ENCODE measurements at regions not wholly inside any gene's neighbourhood (a gene's known extent, or its start where the extent isn't known, plus 50 kb on each side); places are given as distances from the start of the nearest gene placed in this dataset.

- ATAC-seq (peak; percentile 98), DNase-seq (ENCODE audit: low spot score) (peak; percentile 63)
- intact Hi-C loops (cut with DNase I), result no loop called here
These were observed 851.0 kb upstream of the PHF14 start for GRCh38 chr7:10122551-10123100.

DNA sequence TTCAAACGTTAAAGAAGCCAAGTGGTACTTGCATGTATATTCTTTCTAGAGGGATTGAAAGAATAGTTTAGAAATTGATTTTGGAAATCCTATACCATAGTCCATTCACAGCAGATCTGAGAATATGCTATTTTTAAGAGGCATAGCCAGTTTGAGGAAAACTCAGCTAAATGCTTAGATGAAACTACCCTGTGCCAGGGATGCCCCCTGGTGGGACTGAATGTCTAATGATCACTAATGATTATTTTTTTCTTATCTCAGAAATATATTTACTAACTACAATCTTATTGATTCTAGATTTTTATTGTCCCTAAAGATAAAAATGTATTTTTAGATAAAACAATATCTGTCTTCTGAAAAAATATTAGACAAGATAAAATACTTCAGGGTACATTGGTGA, 844.9 kb upstream of the PHF14 start:
- DNase-seq (ENCODE audit: low spot score) (no peak), ATAC-seq (no peak)
- intact Hi-C loops (cut with DNase I), result no loop called here

- no peak for ATAC-seq
- DNase-seq (ENCODE audit: low spot score), result no peak
- intact Hi-C loops (cut with DNase I), result no loop called here
These were observed 835.4 kb upstream of the PHF14 start for GRCh38 chr7:10138087-10138854.

GRCh38 chr7:10146271-10146670, 827.4 kb upstream of the PHF14 start:
- intact Hi-C loops (cut with DNase I), result no loop called here
- DNase-seq (ENCODE audit: low spot score) (no peak), ATAC-seq (no peak)

GRCh38 chr7:10156972-10157371, 816.7 kb upstream of the PHF14 start:
- intact Hi-C loops (cut with DNase I), result no loop called here
- no peak for DNase-seq (ENCODE audit: low spot score)
- ATAC-seq, result no peak

- DNase-seq (ENCODE audit: low spot score) (no peak), ATAC-seq (no peak)
- intact Hi-C loops (cut with DNase I), result no loop called here
These were observed 791.7 kb upstream of the PHF14 start for GRCh38 chr7:10181996-10182395.

- DNase-seq (ENCODE audit: low spot score) (no peak), ATAC-seq (no peak)
- intact Hi-C loops (cut with DNase I), result no loop called here
These were observed 781.6 kb upstream of the PHF14 start for GRCh38 chr7:10192074-10192473.

GRCh38 chr7:10205696-10206095, 768.0 kb upstream of the PHF14 start:
- no peak for DNase-seq (ENCODE audit: low spot score)
- ATAC-seq, result no peak
- intact Hi-C loops (cut with DNase I), result no loop called here

- intact Hi-C loops (cut with DNase I), result no loop called here
- ATAC-seq (no peak), DNase-seq (ENCODE audit: low spot score) (no peak)
These were observed 763.7 kb upstream of the PHF14 start for GRCh38 chr7:10210000-10210399.

GRCh38 chr7:10211016-10211415, 762.7 kb upstream of the PHF14 start:
- no peak for DNase-seq (ENCODE audit: low spot score)
- intact Hi-C loops (cut with DNase I), result no loop called here
- ATAC-seq, result no peak

DNA sequence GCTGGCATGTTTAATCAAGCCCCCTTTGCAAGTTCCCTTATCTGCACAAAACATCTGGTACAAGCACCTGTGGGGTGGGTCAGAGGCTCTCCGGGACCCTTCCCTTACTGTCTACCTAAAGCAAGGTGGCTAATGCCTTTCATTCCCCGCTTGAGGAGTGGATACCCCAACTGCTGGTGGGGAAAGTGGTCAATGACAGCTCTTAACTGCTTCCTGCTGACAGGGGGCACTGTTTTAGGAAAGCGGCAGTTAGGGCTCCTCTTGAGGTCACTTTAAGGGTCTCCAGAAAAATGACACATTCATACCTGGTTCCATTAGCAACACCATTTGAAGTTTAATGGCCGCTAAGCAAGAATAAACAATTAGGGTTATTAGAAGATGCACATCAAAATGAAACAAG, 761.8 kb upstream of the PHF14 start:
- no peak for ATAC-seq
- DNase-seq (ENCODE audit: low spot score), result no peak
- intact Hi-C loops (cut with DNase I), result no loop called here

GRCh38 chr7:10212649-10213048, 761.0 kb upstream of the PHF14 start:
- intact Hi-C loops (cut with DNase I), result no loop called here
- ATAC-seq (no peak), DNase-seq (ENCODE audit: low spot score) (no peak)

GRCh38 chr7:10216462-10216861, 757.2 kb upstream of the PHF14 start:
- no peak for ATAC-seq
- no peak for DNase-seq (ENCODE audit: low spot score)
- intact Hi-C loops (cut with DNase I), result no loop called here

DNA sequence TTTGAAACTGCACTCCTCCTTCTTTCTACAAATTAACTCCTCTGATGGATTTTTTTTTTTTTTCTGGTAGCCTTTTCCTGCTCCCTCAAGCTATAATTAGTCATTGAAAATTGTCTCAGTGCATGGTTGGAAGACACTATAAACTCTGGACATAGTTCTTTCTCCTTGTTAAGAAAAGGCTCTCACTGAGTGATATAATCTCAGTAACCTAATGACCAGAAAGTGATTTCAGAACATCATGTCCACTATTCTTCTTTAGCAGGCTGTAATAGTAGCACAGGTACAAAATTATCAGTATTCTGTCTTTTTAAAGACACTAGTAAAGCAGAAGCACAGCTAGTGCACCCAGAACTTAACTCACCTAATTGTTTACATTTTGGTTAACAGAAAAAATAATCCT, 752.6 kb upstream of the PHF14 start:
- intact Hi-C loops (cut with DNase I), result no loop called here
- ATAC-seq (no peak), DNase-seq (ENCODE audit: low spot score) (no peak)

DNA sequence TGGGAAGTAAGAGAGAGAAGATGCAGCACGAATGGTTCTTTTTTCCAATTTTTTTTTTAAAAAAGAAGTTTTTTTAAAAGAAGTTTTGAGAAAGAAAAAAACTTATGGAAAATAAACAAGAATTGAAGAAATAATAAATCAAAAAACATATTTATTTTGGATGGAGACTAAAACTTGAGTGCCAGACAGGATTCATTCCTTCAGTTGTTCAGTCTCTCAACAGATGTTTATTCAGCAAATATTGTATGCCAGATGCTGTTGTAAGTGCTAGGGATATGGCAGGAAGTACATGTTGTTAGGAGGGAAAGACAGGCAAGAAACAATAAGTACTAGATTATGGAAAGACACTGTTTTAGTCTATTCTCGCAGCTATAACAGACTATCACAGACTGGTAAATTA, 750.7 kb upstream of the PHF14 start:
- intact Hi-C loops (cut with DNase I), result no loop called here
- DNase-seq (ENCODE audit: low spot score) (no peak), ATAC-seq (no peak)

- DNase-seq (ENCODE audit: low spot score) (no peak), ATAC-seq (no peak)
- intact Hi-C loops (cut with DNase I), result no loop called here
These were observed 748.4 kb upstream of the PHF14 start for GRCh38 chr7:10225275-10225674.

DNA sequence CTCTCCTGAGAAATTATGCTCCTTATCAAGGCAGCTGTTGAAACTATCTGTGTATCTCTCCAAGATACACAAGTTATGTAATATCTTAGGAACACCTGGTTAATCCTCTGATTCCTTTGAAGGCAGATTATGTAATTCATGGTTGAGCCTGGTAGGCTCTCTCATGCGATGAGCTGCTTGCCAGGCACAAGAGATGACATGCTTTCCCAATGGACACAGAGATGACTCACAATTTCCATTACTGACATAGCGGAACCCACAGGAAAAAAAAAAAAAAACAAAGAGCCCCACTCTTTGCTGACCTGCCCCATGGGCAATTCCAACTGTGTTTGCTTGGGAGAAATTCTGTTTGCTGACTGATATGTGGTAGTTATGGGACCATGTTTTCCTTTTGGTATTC, 736.4 kb upstream of the PHF14 start:
- ATAC-seq (peak; percentile 61), DNase-seq (ENCODE audit: low spot score) (no peak)
- intact Hi-C loops (cut with DNase I), result no loop called here

GRCh38 chr7:10238641-10239040, 735.0 kb upstream of the PHF14 start:
- DNase-seq (ENCODE audit: low spot score), result no peak
- intact Hi-C loops (cut with DNase I), result no loop called here
- ATAC-seq, result no peak

DNA sequence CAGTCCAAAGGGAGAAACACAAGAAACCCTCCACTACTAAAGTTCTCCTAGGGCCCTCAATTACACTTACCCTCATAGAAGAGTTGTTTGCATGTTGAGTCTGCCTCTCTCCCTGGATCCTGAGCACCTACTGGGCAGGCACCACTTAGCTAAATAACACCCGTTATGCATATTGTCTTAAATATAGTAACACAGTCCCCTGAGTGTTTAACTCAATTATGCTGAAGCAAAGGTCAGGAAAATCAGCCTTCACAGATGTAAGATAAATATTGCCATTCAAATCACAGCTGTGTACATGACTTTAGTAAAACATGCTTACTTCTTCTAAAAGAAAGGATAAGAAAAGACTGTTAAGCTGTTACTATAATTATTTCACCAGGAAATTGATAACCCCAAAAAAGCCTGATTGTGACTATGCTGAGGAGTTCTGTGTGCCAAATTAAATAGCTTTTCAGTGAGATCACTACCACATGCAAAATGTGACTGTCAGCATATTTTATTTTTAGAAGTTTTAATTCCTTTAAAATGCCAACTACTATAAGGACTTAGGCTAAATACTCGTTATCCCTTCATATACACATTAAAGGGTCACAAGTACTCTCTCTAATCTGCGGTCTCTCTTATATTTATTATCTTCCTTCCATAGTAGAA, 733.9 kb upstream of the PHF14 start:
- no peak for DNase-seq (ENCODE audit: low spot score)
- intact Hi-C loops (cut with DNase I), result no loop called here
- no peak for ATAC-seq

DNA sequence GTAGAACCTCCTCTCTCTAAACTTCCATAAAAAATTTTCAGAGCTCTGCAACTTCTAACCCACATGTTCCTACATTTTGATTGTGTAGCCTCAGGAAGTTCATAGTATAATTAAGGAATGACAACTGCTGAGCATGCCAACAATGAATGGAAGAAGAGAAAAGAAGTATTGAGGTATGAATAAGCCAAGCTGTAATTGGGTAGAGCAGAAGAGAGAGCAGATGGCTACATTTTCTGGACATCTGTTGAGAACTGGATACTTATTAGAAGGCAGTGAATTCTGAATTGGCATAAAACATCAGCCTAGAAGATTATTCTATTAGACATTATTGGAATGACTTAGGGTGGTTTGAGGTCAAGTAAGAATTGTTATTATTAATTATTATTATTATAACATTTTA, 728.3 kb upstream of the PHF14 start:
- DNase-seq (ENCODE audit: low spot score) (no peak), ATAC-seq (no peak)
- intact Hi-C loops (cut with DNase I), result no loop called here

GRCh38 chr7:10257438-10257837, 716.2 kb upstream of the PHF14 start:
- intact Hi-C loops (cut with DNase I), result no loop called here
- ATAC-seq, result no peak
- DNase-seq (ENCODE audit: low spot score), result no peak

All from sciatic nerve (tissue), 2 donors.